ENCODE measurements at regions not wholly inside any gene's neighbourhood (a gene's known extent, or its start where the extent isn't known, plus 50 kb on each side); places are given as distances from the start of the nearest gene placed in this dataset.

- ATAC-seq (no peak), DNase-seq (ENCODE audit: extremely low read depth in 1 of 4, low spot score in 3 of 4) (no peak), FAIRE-seq (no peak)
- no peaks in the 10 kb centered on the region for H3K9me3 ChIP-seq (replicated peaks; ENCODE audit: control insufficient read depth, insufficient read depth, low read depth, low read length)
- ChIA-PET CTCF (ENCODE audit: low intra/inter-chr PET ratio) (no interaction called here), POLR2A (no interaction called here)
- H4K20me1 ChIP-seq (replicated peaks; ENCODE audit: control insufficient read depth, insufficient read depth, low read length) = no peaks in the 10 kb centered on the region
- H2AFZ ChIP-seq (ENCODE audit: low read depth, low read length) = no peak overlapping the region
- H3K27me3 ChIP-seq (ENCODE audit: control insufficient read depth in 2 of 2, insufficient read depth in 2 of 2, low read length in 2 of 2) = no peaks in the 10 kb centered on the region
- no peaks in the 10 kb centered on the region for H3K79me2 ChIP-seq (ENCODE audit: control insufficient read depth, insufficient read depth, low read length)
- in situ Hi-C loops (cut with MboI) = no loop called here
- H3K4me3 ChIP-seq = no peak overlapping the region
- no peaks in the 10 kb centered on the region for H3K36me3 ChIP-seq (ENCODE audit: control insufficient read depth, insufficient read depth, low read length)
- 0% methylated on average over 2 of the region's 4 CpGs for WGBS (ENCODE audit: insufficient coverage, low coverage, missing lambda C conversion rate)
- H3K4me2 ChIP-seq (ENCODE audit: insufficient read depth, low read length) = no peak overlapping the region
- H3K27ac ChIP-seq (ENCODE audit: extremely low read depth, low read depth, low read length) = no peak overlapping the region
- no peaks in the 10 kb centered on the region for H3K9me1 ChIP-seq (ENCODE audit: control insufficient read depth, insufficient read depth, low read length)
- TF ChIP-seq ZNF274 (IDR thresholded peaks at IDR 0.05; ENCODE audit: borderline replicate concordance, low read depth, low read length) (no peak), NCOA2 (IDR thresholded peaks at IDR 0.05; ENCODE audit: partially characterized antibody in 2 of 2) (no peak), GTF2F1 (IDR thresholded peaks at IDR 0.05; ENCODE audit: low read depth, low read length) (no peak), CBX5 (IDR thresholded peaks at IDR 0.05; ENCODE audit: borderline replicate concordance, low read depth) (no peak), USF1 (CRISPR knock-in tag; IDR thresholded peaks at IDR 0.05) (no peak), ZNF280B (CRISPR knock-in tag; IDR thresholded peaks at IDR 0.05) (no peak), IFI16 (CRISPR knock-in tag; IDR thresholded peaks at IDR 0.05) (no peak)
- BruUV-seq (replicated peaks) = no TSS peak
- H3K9ac ChIP-seq (ENCODE audit: insufficient read depth in 1 of 2, low read depth in 2 of 2, low read length in 2 of 2) = no peak overlapping the region
- H3K4me1 ChIP-seq (replicated peaks in 1 of 2; ENCODE audit: control insufficient read depth in 2 of 2, insufficient read depth in 2 of 2, low read length in 2 of 2) = no peaks in the 10 kb centered on the region
- intact Hi-C loops (cut with micrococcal nuclease) = no loop called here
Measured at GRCh38 chr3:76378789-76379188, 593.4 kb upstream of the ZNF717 start.

All from K562 (cell line).